GM23248 (cell line): ENCODE measurements at regions not wholly inside any gene's neighbourhood (a gene's known extent, or its start where the extent isn't known, plus 50 kb on each side); places are given as distances from the start of the nearest gene placed in this dataset.

Experiments
- EZH2 ChIP-seq: fragments of 200-600 bp; sonication (generic); IDR thresholded peaks from 2 replicates; pipeline ENCODE4 v1.6.1; 2018; ENCODE audit warnings: antibody characterized with exemption, mild to moderate bottlenecking; ENCODE audit not compliant: insufficient read depth, poor library complexity, severe bottlenecking
- EZH2phosphoT487 ChIP-seq: fragments of 200-600 bp; sonication (generic); IDR thresholded peaks from 2 replicates; pipeline ENCODE4 v1.6.1; 2018; ENCODE audit warnings: antibody characterized with exemption, moderate library complexity, mild to moderate bottlenecking, low read depth; ENCODE audit not compliant: insufficient read depth

GRCh38 chr13:90830782-90831181 lies 516.7 kb upstream of the MIR17HG start:
- TF ChIP-seq EZH2 (no peak), EZH2phosphoT487 (no peak)
